ENCODE measurements at regions not wholly inside any gene's neighbourhood (a gene's known extent, or its start where the extent isn't known, plus 50 kb on each side); places are given as distances from the start of the nearest gene placed in this dataset.

GRCh38 chr1:163406772-163407171 lies 85.0 kb downstream of the NUF2 start:
- Histone ChIP-seq H3K27me3 (no peaks in the 10 kb centered on the region), H3K9me3 (no peaks in the 10 kb centered on the region), H3K27ac (no peak overlapping the region), H3K4me1 (no peaks in the 10 kb centered on the region), H3K4me3 (no peak overlapping the region), H3K36me3 (no peaks in the 10 kb centered on the region)
- TF ChIP-seq POLR2AphosphoS5 (IDR thresholded peaks at IDR 0.05) = no peak
- TF ChIP-seq EP300 (IDR thresholded peaks at IDR 0.05) = no peak
- no peak for TF ChIP-seq CTCF (IDR thresholded peaks at IDR 0.05)
- no peak for TF ChIP-seq POLR2A (IDR thresholded peaks at IDR 0.05)
- ATAC-seq (ENCODE audit: low FRiP score in 2 of 2) (no peak), DNase-seq (no peak)
- WGBS, 2 donors = 52 to 74% methylated on average over 7 of the region's 7 CpGs

- TF ChIP-seq POLR2A (IDR thresholded peaks at IDR 0.05) (no peak), POLR2AphosphoS5 (IDR thresholded peaks at IDR 0.05) (no peak), EP300 (IDR thresholded peaks at IDR 0.05) (no peak), CTCF (IDR thresholded peaks at IDR 0.05) (no peak)
- WGBS, 2 donors = 93 to 94% methylated on average over 24 of the region's 24 CpGs
- Histone ChIP-seq H3K27ac (no peak overlapping the region), H3K4me3 (no peak overlapping the region), H3K36me3 (no peaks in the 10 kb centered on the region), H3K9me3 (no peaks in the 10 kb centered on the region), H3K27me3 (no peaks in the 10 kb centered on the region), H3K4me1 (no peaks in the 10 kb centered on the region)
- DNase-seq (peak in 1 of 2 donors; percentile 63), ATAC-seq (ENCODE audit: low FRiP score in 2 of 2) (no peak)
These were observed 86.5 kb downstream of the NUF2 start for GRCh38 chr1:163408262-163408661.

- Histone ChIP-seq H3K4me1 (no peaks in the 10 kb centered on the region), H3K36me3 (no peaks in the 10 kb centered on the region), H3K4me3 (no peak overlapping the region), H3K27ac (no peak overlapping the region), H3K9me3 (no peaks in the 10 kb centered on the region), H3K27me3 (no peaks in the 10 kb centered on the region)
- WGBS, 2 donors = 22% methylated on average over 10 of the region's 10 CpGs
- TF ChIP-seq EP300 (IDR thresholded peaks at IDR 0.05) (no peak), CTCF (IDR thresholded peaks at IDR 0.05) (peak; percentile 26 to 63 (median 50))
- ATAC-seq (ENCODE audit: low FRiP score in 2 of 2) = peak in 1 of 2 donors; percentile 48
- no peak for DNase-seq
These were observed 88.6 kb downstream of the NUF2 start for GRCh38 chr1:163410073-163410999.

GRCh38 chr1:163412221-163412620 lies 90.5 kb downstream of the NUF2 start:
- H3K27me3 ChIP-seq = no peaks in the 10 kb centered on the region
- no peaks in the 10 kb centered on the region for H3K4me1 ChIP-seq
- H3K27ac ChIP-seq = no peak overlapping the region
- DNase-seq (no peak), ATAC-seq (ENCODE audit: low FRiP score in 2 of 2) (no peak)
- no peak overlapping the region for H3K4me3 ChIP-seq
- H3K9me3 ChIP-seq = no peaks in the 10 kb centered on the region
- TF ChIP-seq CTCF (IDR thresholded peaks at IDR 0.05) (no peak), POLR2AphosphoS5 (IDR thresholded peaks at IDR 0.05) (no peak), POLR2A (IDR thresholded peaks at IDR 0.05) (no peak), EP300 (IDR thresholded peaks at IDR 0.05) (no peak)
- H3K36me3 ChIP-seq = no peaks in the 10 kb centered on the region
- WGBS, 2 donors = 100% methylated on average over 1 of the region's 1 CpG

GRCh38 chr1:163414778-163415177 lies 93.0 kb downstream of the NUF2 start:
- 91% methylated on average over 3 of the region's 3 CpGs for WGBS, 2 donors
- Histone ChIP-seq H3K4me3 (no peak overlapping the region), H3K27me3 (no peaks in the 10 kb centered on the region), H3K27ac (no peak overlapping the region), H3K4me1 (no peaks in the 10 kb centered on the region), H3K9me3 (no peaks in the 10 kb centered on the region), H3K36me3 (no peaks in the 10 kb centered on the region)
- no peak for ATAC-seq (ENCODE audit: low FRiP score in 2 of 2)
- TF ChIP-seq EP300 (IDR thresholded peaks at IDR 0.05) = no peak
- TF ChIP-seq CTCF (IDR thresholded peaks at IDR 0.05) = no peak
- TF ChIP-seq POLR2AphosphoS5 (IDR thresholded peaks at IDR 0.05) = no peak
- TF ChIP-seq POLR2A (IDR thresholded peaks at IDR 0.05) = no peak
- DNase-seq = no peak

All from upper lobe of left lung (tissue), 6 donors.